SK-N-SH (cell line): ENCODE measurements at regions not wholly inside any gene's neighbourhood (a gene's known extent, or its start where the extent isn't known, plus 50 kb on each side); places are given as distances from the start of the nearest gene placed in this dataset.

Experiments
- CTCF ChIA-PET: fragments of 300-600, 350-600 bp; formaldehyde crosslinking; extraction: SDS; loops from one replicate; lab custom pipeline; 2021; lab: Yijun Ruan, JAX
- POLR2A ChIA-PET: fragments of 350-600 bp; sonication (Branson Sonifier 250); formaldehyde crosslinking; extraction: SDS; loops from one replicate; lab custom pipeline; 2020; ENCODE audit warnings: antibody characterized with exemption, inconsistent platforms; lab: Yijun Ruan, JAX
- DNase-seq: peaks from one replicate; pipeline ENCODE4 v3.0.0; 2012
- H2AFZ ChIP-seq: fragments of 200-600 bp; sonication (generic); 2 replicates; pipeline ENCODE4 v1.8.1; 2016; ENCODE audit warnings: antibody characterized with exemption, mild to moderate bottlenecking, low read depth
- H3F3A ChIP-seq: fragments of 200-600 bp; sonication (generic); replicated peaks from 2 replicates; pipeline ENCODE3; 2016; ENCODE audit warnings: antibody characterized with exemption, mild to moderate bottlenecking; ENCODE audit not compliant: insufficient read depth
- H3K27ac ChIP-seq, 2 experiments: fragments of 200-500 bp in 1 of 2; fragments of 200-600 bp in 1 of 2; sonication (Bioruptor generic) in 1 of 2; sonication (generic), shearing (Covaris generic) in 1 of 2; 2 replicates each; pipeline versions ENCODE4 v1.5.1 to v1.6.1; 2014 to 2016; ENCODE audit warnings: low read depth in 2 of 2, inconsistent platforms in 1 of 2, low read length in 1 of 2, mild to moderate bottlenecking in 1 of 2, mixed read lengths in 1 of 2
- H3K27me3 ChIP-seq: fragments of 200-600 bp; sonication (generic), shearing (Covaris generic); 2 replicates; pipeline ENCODE4 v1.6.1; 2016; ENCODE audit warnings: mixed run types; ENCODE audit not compliant: insufficient read depth
- H3K36me3 ChIP-seq, 2 experiments: fragments of 200-500 bp in 1 of 2; fragments of 200-600 bp in 1 of 2; sonication (Bioruptor generic) in 1 of 2; sonication (generic) in 1 of 2; replicated peaks in 1 of 2; 2 replicates each; pipeline versions ENCODE3 to v1.5.1; 2014 to 2016; ENCODE audit warnings: low read length in 1 of 2, mild to moderate bottlenecking in 1 of 2; ENCODE audit not compliant: insufficient read depth in 2 of 2, control insufficient read depth in 1 of 2
- H3K4me1 ChIP-seq, 2 experiments: fragments of 200-500 bp in 1 of 2; fragments of 200-600 bp in 1 of 2; sonication (Bioruptor generic) in 1 of 2; sonication (generic), shearing (Covaris generic) in 1 of 2; 2 replicates each; pipeline versions ENCODE4 v1.5.1 to v1.6.1; 2014 to 2016; ENCODE audit warnings: low read depth in 1 of 2, low read length in 1 of 2, mixed run types in 1 of 2; ENCODE audit not compliant: insufficient read depth in 2 of 2, control insufficient read depth in 1 of 2
- H3K4me2 ChIP-seq: fragments of 200-600 bp; sonication (generic), shearing (Covaris generic); 2 replicates; pipeline ENCODE4 v1.6.1; 2017; ENCODE audit warnings: mixed run types
- H3K4me3 ChIP-seq, 2 experiments: fragments of 200-500 bp in 1 of 2; fragments of 200-600 bp in 1 of 2; sonication (Bioruptor generic) in 1 of 2; sonication (generic), shearing (Covaris generic) in 1 of 2; 2 replicates each; pipeline versions ENCODE4 v1.5.1 to v1.8.1; 2014 to 2016; ENCODE audit warnings: low read depth in 2 of 2, inconsistent platforms in 1 of 2, low read length in 1 of 2, mild to moderate bottlenecking in 1 of 2, mixed read lengths in 1 of 2, moderate library complexity in 1 of 2
- H3K79me2 ChIP-seq: fragments of 200-600 bp; sonication (generic); 2 replicates; pipeline ENCODE4 v1.8.1; 2017; ENCODE audit warnings: mild to moderate bottlenecking; ENCODE audit not compliant: insufficient read depth
- H3K9ac ChIP-seq: fragments of 200-600 bp; sonication (generic); 2 replicates; pipeline ENCODE4 v1.6.1; 2017; ENCODE audit warnings: mixed run types
- H3K9me2 ChIP-seq: fragments of 200-600 bp; sonication (generic); 2 replicates; pipeline ENCODE4 v1.6.1; 2017; ENCODE audit warnings: mixed run types
- H3K9me3 ChIP-seq: fragments of 200-600 bp; sonication (generic); 2 replicates; pipeline ENCODE4 v1.6.1; 2017; ENCODE audit warnings: mixed run types, mild to moderate bottlenecking, moderate library complexity
- H4K20me1 ChIP-seq: fragments of 200-600 bp; sonication (generic); 2 replicates; pipeline ENCODE4 v1.6.1; 2017; ENCODE audit warnings: mild to moderate bottlenecking, mixed run types; ENCODE audit not compliant: insufficient read depth
- CHD2 ChIP-seq: fragments of 150-350 bp; IDR thresholded peaks from 2 replicates; pipeline ENCODE4 v1.6.1; 2018; ENCODE audit warnings: low read length; ENCODE audit not compliant: partially characterized antibody
- EP300 ChIP-seq, 2 experiments: IDR thresholded peaks; 2 replicates each; pipeline versions ENCODE4 v1.4.0 to v1.6.1; 2012; ENCODE audit warnings: borderline replicate concordance in 1 of 2, low read depth in 1 of 2, low read length in 1 of 2
- EZH2phosphoT487 ChIP-seq: fragments of 200-600 bp; sonication (generic); IDR thresholded peaks from 2 replicates; pipeline ENCODE4 v1.6.1; 2017; ENCODE audit warnings: low read depth, mixed run types, mild to moderate bottlenecking, antibody characterized with exemption, moderate library complexity, borderline replicate concordance
- FOXM1 ChIP-seq: IDR thresholded peaks from 2 replicates; pipeline ENCODE4 v1.4.0; 2012; ENCODE audit warnings: low read depth, mild to moderate bottlenecking
- GABPA ChIP-seq: IDR thresholded peaks from 2 replicates; pipeline ENCODE4 v1.4.0; 2012; ENCODE audit warnings: low read depth, mild to moderate bottlenecking
- GATA2 ChIP-seq: sonication (generic); formaldehyde crosslinking; IDR thresholded peaks from 2 replicates; pipeline ENCODE4 v1.5.0; 2020; ENCODE audit warnings: mild to moderate bottlenecking, missing genetic modification reagents
- JUND ChIP-seq: IDR thresholded peaks from 2 replicates; pipeline ENCODE4 v1.4.0; 2012
- MEF2A ChIP-seq: IDR thresholded peaks from 2 replicates; pipeline ENCODE4 v1.4.0; 2012; ENCODE audit warnings: low read depth, borderline replicate concordance
- MXI1 ChIP-seq: IDR thresholded peaks from 2 replicates; pipeline ENCODE4 v1.6.1; 2012; ENCODE audit warnings: mild to moderate bottlenecking, low read depth, low read length, improper control_type of control experiment
- NFIC ChIP-seq: IDR thresholded peaks from 2 replicates; pipeline ENCODE4 v1.4.0; 2012; ENCODE audit warnings: borderline replicate concordance
- NRF1 ChIP-seq: IDR thresholded peaks from 2 replicates; pipeline ENCODE4 v1.6.1; 2012; ENCODE audit warnings: low read depth, mild to moderate bottlenecking, low read length
- POLR2AphosphoS5 ChIP-seq: IDR thresholded peaks from 2 replicates; pipeline ENCODE4 v1.6.1; 2012; ENCODE audit warnings: low read depth, low read length
- RAD21 ChIP-seq: IDR thresholded peaks from 2 replicates; pipeline ENCODE4 v1.6.1; 2012; ENCODE audit warnings: mild to moderate bottlenecking, low read length
- SIN3A ChIP-seq: IDR thresholded peaks from 2 replicates; pipeline ENCODE4 v1.6.1; 2012; ENCODE audit warnings: low read depth, mild to moderate bottlenecking, low read length, moderate library complexity, borderline replicate concordance
- SMC3 ChIP-seq: IDR thresholded peaks from 2 replicates; pipeline ENCODE4 v1.6.1; 2012; ENCODE audit warnings: low read depth, low read length, improper control_type of control experiment
- TAF1 ChIP-seq: IDR thresholded peaks from 2 replicates; pipeline ENCODE4 v1.6.1; 2012; ENCODE audit warnings: low read depth, mild to moderate bottlenecking, low read length, moderate library complexity, borderline replicate concordance
- WGBS: methylation state at CpG from one replicate; pipeline ENCODE4 v1.1.6; 2017; ENCODE audit warnings: low lambda C conversion rate; 5-methylcytosine and 5-hydroxymethylcytosine counted together
- TF ChIP-seq, protein P1 (sequence below): IDR thresholded peaks from 2 replicates; pipeline ENCODE4 v1.4.0; 2012; ENCODE audit warnings: low read depth, borderline replicate concordance
- TF ChIP-seq, protein P2 (sequence below): fragments of 150-350 bp; IDR thresholded peaks from 2 replicates; pipeline ENCODE4 v1.6.1; 2017; ENCODE audit warnings: antibody characterized with exemption, low read length, low read depth, borderline replicate concordance
- TF ChIP-seq, protein P3 (sequence below): fragments of 200-600 bp; sonication (generic); IDR thresholded peaks from 2 replicates; pipeline ENCODE4 v1.6.1; 2017; ENCODE audit warnings: antibody characterized with exemption, mild to moderate bottlenecking, moderate library complexity
- TF ChIP-seq, protein P4 (sequence below): IDR thresholded peaks from 2 replicates; pipeline ENCODE4; 2012
- TF ChIP-seq, protein P5 (sequence below): fragments of 150-350 bp; IDR thresholded peaks from 2 replicates; pipeline ENCODE4 v1.6.1; 2016; ENCODE audit warnings: mild to moderate bottlenecking, low read depth, low read length

DNA sequence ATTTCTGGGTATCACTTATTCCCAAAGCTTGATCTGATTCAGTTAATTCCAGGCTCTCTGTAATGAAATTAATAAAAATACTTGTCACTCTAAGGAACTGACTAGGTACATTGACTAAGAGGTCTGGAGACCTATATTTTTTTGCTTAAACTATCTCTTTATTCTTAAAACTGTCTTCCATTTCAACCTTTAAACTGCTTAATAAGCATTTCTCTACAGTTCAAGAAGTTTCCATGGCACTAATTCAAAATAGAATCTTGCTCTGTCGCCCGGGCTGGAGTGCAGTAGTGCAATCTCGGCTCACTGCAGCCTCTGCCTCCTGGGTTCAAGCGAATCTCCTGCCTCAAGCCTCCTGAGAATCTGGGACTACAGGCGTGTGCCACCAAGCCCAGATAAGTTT, 117.4 kb downstream of the MTPAP start (continued):
- TF ChIP-seq GABPA (no peak), MEF2A (no peak), SIN3A (no peak), CHD2 (no peak)
- TF ChIP-seq, protein P1, sequence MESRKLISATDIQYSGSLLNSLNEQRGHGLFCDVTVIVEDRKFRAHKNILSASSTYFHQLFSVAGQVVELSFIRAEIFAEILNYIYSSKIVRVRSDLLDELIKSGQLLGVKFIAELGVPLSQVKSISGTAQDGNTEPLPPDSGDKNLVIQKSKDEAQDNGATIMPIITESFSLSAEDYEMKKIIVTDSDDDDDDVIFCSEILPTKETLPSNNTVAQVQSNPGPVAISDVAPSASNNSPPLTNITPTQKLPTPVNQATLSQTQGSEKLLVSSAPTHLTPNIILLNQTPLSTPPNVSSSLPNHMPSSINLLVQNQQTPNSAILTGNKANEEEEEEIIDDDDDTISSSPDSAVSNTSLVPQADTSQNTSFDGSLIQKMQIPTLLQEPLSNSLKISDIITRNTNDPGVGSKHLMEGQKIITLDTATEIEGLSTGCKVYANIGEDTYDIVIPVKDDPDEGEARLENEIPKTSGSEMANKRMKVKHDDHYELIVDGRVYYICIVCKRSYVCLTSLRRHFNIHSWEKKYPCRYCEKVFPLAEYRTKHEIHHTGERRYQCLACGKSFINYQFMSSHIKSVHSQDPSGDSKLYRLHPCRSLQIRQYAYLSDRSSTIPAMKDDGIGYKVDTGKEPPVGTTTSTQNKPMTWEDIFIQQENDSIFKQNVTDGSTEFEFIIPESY, result no peak

DNA sequence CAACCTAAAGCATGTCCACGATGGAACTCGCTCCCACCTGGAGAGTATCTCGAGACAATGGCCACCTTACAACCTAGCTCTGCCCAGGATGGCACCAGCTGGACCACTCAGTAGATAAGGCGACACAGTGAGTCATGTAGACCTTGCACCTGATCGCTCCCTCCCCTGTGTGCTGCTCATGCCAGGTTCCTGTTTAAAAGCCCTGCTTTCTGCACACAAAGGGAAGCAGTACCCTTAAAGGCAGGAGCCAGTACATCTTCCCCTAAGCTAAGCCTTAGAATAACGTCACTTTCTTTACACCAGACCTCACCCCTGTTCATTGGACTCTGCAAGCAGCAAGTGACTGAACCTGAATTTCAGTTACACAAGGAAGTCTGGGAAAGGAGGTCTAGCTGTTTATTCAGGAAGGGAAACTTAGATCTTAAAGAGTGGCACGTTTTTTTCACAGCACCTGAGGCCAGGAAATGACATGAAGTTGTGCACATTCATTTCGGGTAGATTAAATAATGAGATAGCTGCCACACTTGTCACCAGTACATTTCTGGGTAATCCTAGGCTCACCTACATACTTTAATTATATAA, 117.9 kb downstream of the MTPAP start:
- no peak overlapping the region for H3K4me3 ChIP-seq
- CTCF ChIA-PET, result interaction anchor here (2.0 kb wide), 1 partner anchor 233 kb away, joined by 10 read pairs; no protein-coding TSS in a partner anchor
- no peaks in the 10 kb centered on the region for H3K9me3 ChIP-seq
- H3K9me2 ChIP-seq, result no peaks in the 10 kb centered on the region
- no peaks in the 10 kb centered on the region for H3F3A ChIP-seq
- POLR2A ChIA-PET, result no interaction called here
- H3K27me3 ChIP-seq, result no peaks in the 10 kb centered on the region
- H3K9ac ChIP-seq, result no peak overlapping the region
- DNase-seq, result no peak
- TF ChIP-seq, protein P2, sequence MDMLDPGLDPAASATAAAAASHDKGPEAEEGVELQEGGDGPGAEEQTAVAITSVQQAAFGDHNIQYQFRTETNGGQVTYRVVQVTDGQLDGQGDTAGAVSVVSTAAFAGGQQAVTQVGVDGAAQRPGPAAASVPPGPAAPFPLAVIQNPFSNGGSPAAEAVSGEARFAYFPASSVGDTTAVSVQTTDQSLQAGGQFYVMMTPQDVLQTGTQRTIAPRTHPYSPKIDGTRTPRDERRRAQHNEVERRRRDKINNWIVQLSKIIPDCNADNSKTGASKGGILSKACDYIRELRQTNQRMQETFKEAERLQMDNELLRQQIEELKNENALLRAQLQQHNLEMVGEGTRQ, result no peak
- no peak for TF ChIP-seq FOXM1
- no peak for TF ChIP-seq EZH2phosphoT487
- no peak for TF ChIP-seq NRF1
- no peak for TF ChIP-seq POLR2AphosphoS5
- no peak for TF ChIP-seq TAF1
- TF ChIP-seq SIN3A, result no peak
- TF ChIP-seq GATA2 (CRISPR knock-in tag), result no peak
- no peak for TF ChIP-seq EP300 (IDR thresholded peaks at IDR 0.05; ENCODE audit: borderline replicate concordance in 1 of 2, low read depth in 1 of 2, low read length in 1 of 2)
- no peak for TF ChIP-seq SMC3
- TF ChIP-seq, protein P3, sequence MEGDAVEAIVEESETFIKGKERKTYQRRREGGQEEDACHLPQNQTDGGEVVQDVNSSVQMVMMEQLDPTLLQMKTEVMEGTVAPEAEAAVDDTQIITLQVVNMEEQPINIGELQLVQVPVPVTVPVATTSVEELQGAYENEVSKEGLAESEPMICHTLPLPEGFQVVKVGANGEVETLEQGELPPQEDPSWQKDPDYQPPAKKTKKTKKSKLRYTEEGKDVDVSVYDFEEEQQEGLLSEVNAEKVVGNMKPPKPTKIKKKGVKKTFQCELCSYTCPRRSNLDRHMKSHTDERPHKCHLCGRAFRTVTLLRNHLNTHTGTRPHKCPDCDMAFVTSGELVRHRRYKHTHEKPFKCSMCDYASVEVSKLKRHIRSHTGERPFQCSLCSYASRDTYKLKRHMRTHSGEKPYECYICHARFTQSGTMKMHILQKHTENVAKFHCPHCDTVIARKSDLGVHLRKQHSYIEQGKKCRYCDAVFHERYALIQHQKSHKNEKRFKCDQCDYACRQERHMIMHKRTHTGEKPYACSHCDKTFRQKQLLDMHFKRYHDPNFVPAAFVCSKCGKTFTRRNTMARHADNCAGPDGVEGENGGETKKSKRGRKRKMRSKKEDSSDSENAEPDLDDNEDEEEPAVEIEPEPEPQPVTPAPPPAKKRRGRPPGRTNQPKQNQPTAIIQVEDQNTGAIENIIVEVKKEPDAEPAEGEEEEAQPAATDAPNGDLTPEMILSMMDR, result no peak
- no peak for TF ChIP-seq GABPA
- TF ChIP-seq NFIC, result no peak
- TF ChIP-seq, protein P4, sequence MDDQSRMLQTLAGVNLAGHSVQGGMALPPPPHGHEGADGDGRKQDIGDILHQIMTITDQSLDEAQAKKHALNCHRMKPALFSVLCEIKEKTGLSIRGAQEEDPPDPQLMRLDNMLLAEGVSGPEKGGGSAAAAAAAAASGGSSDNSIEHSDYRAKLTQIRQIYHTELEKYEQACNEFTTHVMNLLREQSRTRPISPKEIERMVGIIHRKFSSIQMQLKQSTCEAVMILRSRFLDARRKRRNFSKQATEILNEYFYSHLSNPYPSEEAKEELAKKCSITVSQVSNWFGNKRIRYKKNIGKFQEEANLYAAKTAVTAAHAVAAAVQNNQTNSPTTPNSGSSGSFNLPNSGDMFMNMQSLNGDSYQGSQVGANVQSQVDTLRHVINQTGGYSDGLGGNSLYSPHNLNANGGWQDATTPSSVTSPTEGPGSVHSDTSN, result no peak
- TF ChIP-seq MXI1, result no peak
- TF ChIP-seq RAD21, result no peak
- TF ChIP-seq JUND, result no peak
- TF ChIP-seq, protein P5, sequence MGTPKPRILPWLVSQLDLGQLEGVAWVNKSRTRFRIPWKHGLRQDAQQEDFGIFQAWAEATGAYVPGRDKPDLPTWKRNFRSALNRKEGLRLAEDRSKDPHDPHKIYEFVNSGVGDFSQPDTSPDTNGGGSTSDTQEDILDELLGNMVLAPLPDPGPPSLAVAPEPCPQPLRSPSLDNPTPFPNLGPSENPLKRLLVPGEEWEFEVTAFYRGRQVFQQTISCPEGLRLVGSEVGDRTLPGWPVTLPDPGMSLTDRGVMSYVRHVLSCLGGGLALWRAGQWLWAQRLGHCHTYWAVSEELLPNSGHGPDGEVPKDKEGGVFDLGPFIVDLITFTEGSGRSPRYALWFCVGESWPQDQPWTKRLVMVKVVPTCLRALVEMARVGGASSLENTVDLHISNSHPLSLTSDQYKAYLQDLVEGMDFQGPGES, result no peak
- WGBS, result 79% methylated on average over 8 of the region's 8 CpGs
- H4K20me1 ChIP-seq, result no peaks in the 10 kb centered on the region
- peaks cover 0 to 11% of the 10 kb centered on the region in 2 experiments; a peak in 1 of 4 replicates for H3K4me1 ChIP-seq
- no peaks in the 10 kb centered on the region for H3K36me3 ChIP-seq
- no peak overlapping the region for H3K27ac ChIP-seq
- no peak overlapping the region for H3K4me2 ChIP-seq
- no peaks in the 10 kb centered on the region for H3K79me2 ChIP-seq
- no peak overlapping the region for H2AFZ ChIP-seq
